HG02852 (cell line): ENCODE measurements at regions not wholly inside any gene's neighbourhood (a gene's known extent, or its start where the extent isn't known, plus 50 kb on each side); places are given as distances from the start of the nearest gene placed in this dataset.
"Not testable (repeated sequence)": the region's sequence is repeated elsewhere in the genome, so short reads cannot be mapped to it uniquely, and the experiment has no call there.

Experiments
- ATAC-seq: cut with Tn5 transposase; IDR thresholded peaks from one replicate; pipeline ENCODE4 v1.9.1; 2021; ENCODE audit warnings: mild to moderate bottlenecking, moderate library complexity; ENCODE audit not compliant: unreplicated experiment

- ATAC-seq: no peak
Measured at GRCh38 chr6:115302731-115303130, 758.0 kb downstream of the FRK start.

- no peak for ATAC-seq
Measured at GRCh38 chr6:115287467-115287866, 773.2 kb downstream of the FRK start.

- no peak for ATAC-seq
Measured at GRCh38 chr6:115276881-115277565, 783.7 kb downstream of the FRK start.

- ATAC-seq: no peak
Measured at GRCh38 chr6:115272311-115272710, 788.4 kb downstream of the FRK start.

- no peak for ATAC-seq
Measured at GRCh38 chr6:115271434-115271833, 789.3 kb downstream of the FRK start.

- no peak for ATAC-seq
Measured at GRCh38 chr6:115270953-115271352, 789.7 kb downstream of the FRK start.

GRCh38 chr6:115241373-115241772, 819.3 kb downstream of the FRK start:
- ATAC-seq: no peak

- ATAC-seq: no peak
Measured at GRCh38 chr6:115221198-115221597, 839.5 kb downstream of the FRK start.

- ATAC-seq: no peak
Measured at GRCh38 chr6:115220551-115221159, 840.0 kb downstream of the FRK start.

GRCh38 chr6:115219645-115220044, 841.0 kb downstream of the FRK start:
- ATAC-seq: no peak

GRCh38 chr6:115216835-115217234, 843.9 kb downstream of the FRK start:
- ATAC-seq: no peak

GRCh38 chr6:115214283-115214682, 846.4 kb downstream of the FRK start:
- ATAC-seq: no peak

- no peak for ATAC-seq
Measured at GRCh38 chr6:115203381-115203780, 857.3 kb downstream of the FRK start.

- ATAC-seq: no peak
Measured at GRCh38 chr6:115194981-115195638, 852.3 kb upstream of the HS3ST5 start.

GRCh38 chr6:115191989-115192388, 849.2 kb upstream of the HS3ST5 start:
- ATAC-seq: no peak

GRCh38 chr6:115190534-115190933, 847.7 kb upstream of the HS3ST5 start:
- ATAC-seq: no peak

GRCh38 chr6:115175456-115175855, 832.6 kb upstream of the HS3ST5 start:
- not testable (repeated sequence) for ATAC-seq

- ATAC-seq: not testable (repeated sequence)
Measured at GRCh38 chr6:115165912-115166311, 823.1 kb upstream of the HS3ST5 start.

- no peak for ATAC-seq
Measured at GRCh38 chr6:115159733-115160132, 816.9 kb upstream of the HS3ST5 start.

- no peak for ATAC-seq
Measured at GRCh38 chr6:115137910-115138309, 795.1 kb upstream of the HS3ST5 start.

GRCh38 chr6:115133790-115134189, 791.0 kb upstream of the HS3ST5 start:
- ATAC-seq: no peak
